ENCODE measurements at regions not wholly inside any gene's neighbourhood (a gene's known extent, or its start where the extent isn't known, plus 50 kb on each side); places are given as distances from the start of the nearest gene placed in this dataset.

GRCh38 chr12:73424484-73424883 lies 1113.2 kb upstream of the ATXN7L3B start:
- POLR2A ChIA-PET (ENCODE audit: low non-redundant PET), result no interaction called here
- BruUV-seq (replicated peaks), result no TSS peak

GRCh38 chr12:73445658-73446324 lies 1091.8 kb upstream of the ATXN7L3B start:
- CTCF ChIA-PET, result no interaction called here
- no TSS peak for BruUV-seq (replicated peaks)

More at GRCh38 chr12:73424484-73424883, 1113.2 kb upstream of the ATXN7L3B start:
- intact Hi-C loops (cut with micrococcal nuclease; ENCODE audit: unreplicated experiment), result no loop called here
- Histone ChIP-seq H3K27me3 (replicated peaks; ENCODE audit: insufficient read depth, low read depth, low read length, poor library complexity) (no peaks in the 10 kb centered on the region), H3K36me3 (ENCODE audit: insufficient read depth, low read length, poor library complexity, severe bottlenecking) (no peaks in the 10 kb centered on the region), H3K4me1 (ENCODE audit: insufficient read depth, low read length, poor library complexity, severe bottlenecking) (no peaks in the 10 kb centered on the region), H3K4me3 (ENCODE audit: low read depth, low read length, poor library complexity, severe bottlenecking) (no peak overlapping the region), H3K9me3 (ENCODE audit: low read depth, low read length, poor library complexity, severe bottlenecking) (no peaks in the 10 kb centered on the region), H3K27ac (ENCODE audit: low read depth, low read length, poor library complexity, severe bottlenecking) (no peak overlapping the region)
- CTCF ChIA-PET, result no interaction called here
- TF ChIP-seq CTCF (conservative IDR thresholded peaks at IDR 0.05; ENCODE audit: low read depth, low read length) (no peak), EZH2 (IDR thresholded peaks at IDR 0.05; ENCODE audit: borderline replicate concordance, low read depth, low read length, poor library complexity, severe bottlenecking) (no peak)
- no peak for DNase-seq (ENCODE audit: low spot score)

GRCh38 chr12:73452672-73453469 lies 1084.8 kb upstream of the ATXN7L3B start:
- H3K4me3 ChIP-seq (ENCODE audit: low read depth, low read length, poor library complexity, severe bottlenecking), result no peak overlapping the region
- no peak overlapping the region for H3K27ac ChIP-seq (ENCODE audit: low read depth, low read length, poor library complexity, severe bottlenecking)
- no TSS peak for BruUV-seq (replicated peaks)
- no peaks in the 10 kb centered on the region for H3K27me3 ChIP-seq (replicated peaks; ENCODE audit: insufficient read depth, low read depth, low read length, poor library complexity)
- intact Hi-C loops (cut with micrococcal nuclease; ENCODE audit: unreplicated experiment), result no loop called here
- H3K36me3 ChIP-seq (ENCODE audit: insufficient read depth, low read length, poor library complexity, severe bottlenecking), result no peaks in the 10 kb centered on the region
- ChIA-PET CTCF (no interaction called here), POLR2A (ENCODE audit: low non-redundant PET) (no interaction called here)
- no peak for DNase-seq (ENCODE audit: low spot score)
- no peak for TF ChIP-seq CTCF (conservative IDR thresholded peaks at IDR 0.05; ENCODE audit: low read depth, low read length)
- TF ChIP-seq EZH2 (IDR thresholded peaks at IDR 0.05; ENCODE audit: borderline replicate concordance, low read depth, low read length, poor library complexity, severe bottlenecking), result no peak
- H3K4me1 ChIP-seq (ENCODE audit: insufficient read depth, low read length, poor library complexity, severe bottlenecking), result no peaks in the 10 kb centered on the region
- no peaks in the 10 kb centered on the region for H3K9me3 ChIP-seq (ENCODE audit: low read depth, low read length, poor library complexity, severe bottlenecking)

More at GRCh38 chr12:73445658-73446324, 1091.8 kb upstream of the ATXN7L3B start:
- H3K9me3 ChIP-seq (ENCODE audit: low read depth, low read length, poor library complexity, severe bottlenecking), result no peaks in the 10 kb centered on the region
- POLR2A ChIA-PET (ENCODE audit: low non-redundant PET), result no interaction called here
- no peaks in the 10 kb centered on the region for H3K36me3 ChIP-seq (ENCODE audit: insufficient read depth, low read length, poor library complexity, severe bottlenecking)
- no peak overlapping the region for H3K27ac ChIP-seq (ENCODE audit: low read depth, low read length, poor library complexity, severe bottlenecking)
- no peak overlapping the region for H3K4me3 ChIP-seq (ENCODE audit: low read depth, low read length, poor library complexity, severe bottlenecking)
- no peak for TF ChIP-seq CTCF (conservative IDR thresholded peaks at IDR 0.05; ENCODE audit: low read depth, low read length)
- TF ChIP-seq EZH2 (IDR thresholded peaks at IDR 0.05; ENCODE audit: borderline replicate concordance, low read depth, low read length, poor library complexity, severe bottlenecking), result no peak
- intact Hi-C loops (cut with micrococcal nuclease; ENCODE audit: unreplicated experiment), result no loop called here
- no peak for DNase-seq (ENCODE audit: low spot score)
- no peaks in the 10 kb centered on the region for H3K27me3 ChIP-seq (replicated peaks; ENCODE audit: insufficient read depth, low read depth, low read length, poor library complexity)
- no peaks in the 10 kb centered on the region for H3K4me1 ChIP-seq (ENCODE audit: insufficient read depth, low read length, poor library complexity, severe bottlenecking)

All from A673 (cell line).